Mucosa of descending colon (tissue), 3 donors: ENCODE measurements at regions not wholly inside any gene's neighbourhood (a gene's known extent, or its start where the extent isn't known, plus 50 kb on each side); places are given as distances from the start of the nearest gene placed in this dataset.

Source experiments
- ATAC-seq: fragments of 200-7000 bp; cut with Tn5 transposase; one replicate; pipeline ENCODE4 v1.9.1; 2020; ENCODE audit warnings: mild to moderate bottlenecking, moderate library complexity
- DNase-seq, 3 donors: peaks; one replicate each; pipeline ENCODE4 v3.0.0-alpha.2; 2020
- H3K36me3 ChIP-seq: fragments of 200-600 bp; one replicate; pipeline ENCODE4 v1.8.0; 2021; ENCODE audit warnings: low read depth, mild to moderate bottlenecking
- H3K4me1 ChIP-seq: fragments of 200-600 bp; one replicate; pipeline ENCODE4 v1.8.0; 2021; ENCODE audit warnings: low read depth, mild to moderate bottlenecking
- H3K4me3 ChIP-seq: fragments of 200-600 bp; one replicate; pipeline ENCODE4 v1.8.0; 2021; ENCODE audit warnings: mild to moderate bottlenecking
- H3K9me3 ChIP-seq: fragments of 200-600 bp; one replicate; pipeline ENCODE4 v1.8.0; 2021; ENCODE audit warnings: mild to moderate bottlenecking
- CTCF ChIP-seq: fragments of 200-600 bp; IDR thresholded peaks from one replicate; pipeline ENCODE4 v1.8.0; 2022; ENCODE audit warnings: antibody characterized with exemption, mild to moderate bottlenecking
- intact Hi-C, 2 donors: fragments of 100-400 bp; cut with DNase I in 1 of 2; cut with micrococcal nuclease in 1 of 2; formaldehyde crosslinking; loops; one replicate each; pipeline versions ENCODE4 v1.11.0 to v1.11.1; 2022; cut with DNase I, micrococcal nuclease
- donor health status: DM: no; HTN: no; CAD: no; lungs with moderate emphysema.
- donor health status: DM: no; HTN: no; CAD: no.
- donor health status: DM: no; HTN: yes; CAD: no.

GRCh38 chr17:14015271-14015670 lies 54.0 kb upstream of the COX10 start:
- TF ChIP-seq CTCF, result no peak
- Histone ChIP-seq H3K4me1 (no peaks in the 10 kb centered on the region), H3K36me3 (no peaks in the 10 kb centered on the region), H3K9me3 (no peaks in the 10 kb centered on the region), H3K4me3 (no peak overlapping the region)
- ATAC-seq (no peak), DNase-seq (no peak)
- intact Hi-C loops, result no loop called here

GRCh38 chr17:14016858-14017257 lies 52.4 kb upstream of the COX10 start:
- intact Hi-C loops, result no loop called here
- Histone ChIP-seq H3K9me3 (no peaks in the 10 kb centered on the region), H3K4me3 (no peak overlapping the region), H3K4me1 (no peaks in the 10 kb centered on the region), H3K36me3 (no peaks in the 10 kb centered on the region)
- TF ChIP-seq CTCF, result no peak
- DNase-seq, result no peak
- ATAC-seq, result no peak

GRCh38 chr17:14019186-14019956 lies 49.9 kb upstream of the COX10 start:
- ATAC-seq (no peak), DNase-seq (peak in 1 of 3 donors; percentile 3)
- no peaks in the 10 kb centered on the region for H3K36me3 ChIP-seq
- no peaks in the 10 kb centered on the region for H3K4me1 ChIP-seq
- no peak for TF ChIP-seq CTCF
- H3K4me3 ChIP-seq, result no peak overlapping the region
- intact Hi-C loops, result no loop called here
- H3K9me3 ChIP-seq, result no peaks in the 10 kb centered on the region
